ENCODE measurements at regions not wholly inside any gene's neighbourhood (a gene's known extent, or its start where the extent isn't known, plus 50 kb on each side); places are given as distances from the start of the nearest gene placed in this dataset.

- DNase-seq: no peak
Measured at GRCh38 chr9:90012949-90013348, 408.1 kb downstream of the GADD45G start.

- no peak for DNase-seq
Measured at GRCh38 chr9:90013778-90014177, 409.0 kb downstream of the GADD45G start.

- no peak for DNase-seq
Measured at GRCh38 chr9:90014421-90014820, 409.6 kb downstream of the GADD45G start.

GRCh38 chr9:90016272-90016671 lies 411.5 kb downstream of the GADD45G start:
- DNase-seq: no peak

- DNase-seq: no peak
Measured at GRCh38 chr9:90017679-90018078, 412.9 kb downstream of the GADD45G start.

- DNase-seq: no peak
Measured at GRCh38 chr9:90018688-90019087, 413.9 kb downstream of the GADD45G start.

GRCh38 chr9:90019626-90020025 lies 414.8 kb downstream of the GADD45G start:
- DNase-seq: no peak

- DNase-seq: no peak
Measured at GRCh38 chr9:90020276-90020871, 415.6 kb downstream of the GADD45G start.

- DNase-seq: no peak
Measured at GRCh38 chr9:90021216-90021906, 416.5 kb downstream of the GADD45G start.

GRCh38 chr9:90022474-90022873 lies 417.7 kb downstream of the GADD45G start:
- no peak for DNase-seq

- DNase-seq: no peak
Measured at GRCh38 chr9:90023861-90024260, 419.0 kb downstream of the GADD45G start.

- DNase-seq: no peak
Measured at GRCh38 chr9:90024409-90024808, 419.6 kb downstream of the GADD45G start.

GRCh38 chr9:90024823-90025222 lies 420.0 kb downstream of the GADD45G start:
- DNase-seq: no peak

- DNase-seq: no peak
Measured at GRCh38 chr9:90025816-90026215, 421.0 kb downstream of the GADD45G start.

- DNase-seq: no peak
Measured at GRCh38 chr9:90027296-90027790, 422.5 kb downstream of the GADD45G start.

GRCh38 chr9:90029386-90029785 lies 424.6 kb downstream of the GADD45G start:
- DNase-seq: no peak

GRCh38 chr9:90029996-90030395 lies 425.2 kb downstream of the GADD45G start:
- DNase-seq: no peak

GRCh38 chr9:90032296-90033027 lies 427.6 kb downstream of the GADD45G start:
- no peak for DNase-seq

- no peak for DNase-seq
Measured at GRCh38 chr9:90033028-90033650, 428.3 kb downstream of the GADD45G start.

GRCh38 chr9:90034071-90034470 lies 429.3 kb downstream of the GADD45G start:
- no peak for DNase-seq

GRCh38 chr9:90035471-90035870 lies 430.7 kb downstream of the GADD45G start:
- DNase-seq: no peak

GRCh38 chr9:90037146-90037797 lies 432.5 kb downstream of the GADD45G start:
- DNase-seq: no peak

GRCh38 chr9:90038763-90039162 lies 434.0 kb downstream of the GADD45G start:
- DNase-seq: no peak
